CD4-positive, alpha-beta T cell (primary cell): ENCODE measurements at regions not wholly inside any gene's neighbourhood (a gene's known extent, or its start where the extent isn't known, plus 50 kb on each side); places are given as distances from the start of the nearest gene placed in this dataset.

Experiments used
- ATAC-seq: fragments of 200-7000 bp; cut with Tn5 transposase; one replicate; pipeline ENCODE4 v1.10.0; 2022; ENCODE audit warnings: mild to moderate bottlenecking; ENCODE audit not compliant: poor library complexity
- CTCF ChIA-PET: fragments of 350-600 bp; sonication (Branson Sonifier 250); formaldehyde crosslinking; loops from one replicate; lab custom pipeline; 2021; ENCODE audit warnings: antibody characterized with exemption, inconsistent platforms; lab: Charles Lee
- POLR2A ChIA-PET: fragments of 350-600 bp; sonication (Branson Sonifier 250); formaldehyde crosslinking; loops from one replicate; lab custom pipeline; 2021; ENCODE audit warnings: antibody characterized with exemption, inconsistent platforms; lab: Charles Lee
- DNase-seq, 14 experiments: peaks; one replicate each; pipeline ENCODE4 v3.0.0-alpha.2; 2013 to 2020; ENCODE audit warnings: mixed read lengths in 2 of 14
- H3K27ac ChIP-seq, 2 donors: one replicate each; pipeline versions ENCODE4 v1.5.1 to v1.7.0; 2013; ENCODE audit warnings: low read length in 2 of 2, low read depth in 1 of 2, mild to moderate bottlenecking in 1 of 2
- H3K27me3 ChIP-seq, 2 experiments: 1 replicate in 1 of 2; 2 replicates in 1 of 2; pipeline versions ENCODE4 v1.6.1 to v1.7.0; 2013; ENCODE audit warnings: low read length in 2 of 2, control low read depth in 1 of 2, mild to moderate bottlenecking in 1 of 2, moderate library complexity in 1 of 2; ENCODE audit not compliant: insufficient read depth in 2 of 2, control insufficient read depth in 1 of 2
- H3K36me3 ChIP-seq: one replicate; pipeline ENCODE4 v1.6.1; 2013; ENCODE audit warnings: low read length, control low read depth; ENCODE audit not compliant: insufficient read depth
- H3K4me1 ChIP-seq: one replicate; pipeline ENCODE4 v1.6.1; 2013; ENCODE audit warnings: low read length, control low read depth; ENCODE audit not compliant: insufficient read depth
- H3K4me3 ChIP-seq: one replicate; pipeline ENCODE4 v1.5.1; 2013; ENCODE audit warnings: mild to moderate bottlenecking, low read length, moderate library complexity
- H3K9me3 ChIP-seq, 2 experiments: 1 replicate in 1 of 2; 2 replicates in 1 of 2; pipeline versions ENCODE4 v1.6.1 to v1.7.0; 2013; ENCODE audit warnings: low read length in 2 of 2, mild to moderate bottlenecking in 2 of 2, control low read depth in 1 of 2, moderate library complexity in 1 of 2; ENCODE audit not compliant: control insufficient read depth in 1 of 2, insufficient read depth in 1 of 2
- H3K27ac Mint-ChIP-seq: one replicate; pipeline ENCODE4 v1.8.0; 2020; ENCODE audit warnings: mixed read lengths
- H3K27me3 Mint-ChIP-seq: one replicate; pipeline ENCODE4 v1.8.0; 2021; ENCODE audit warnings: mixed read lengths
- H3K36me3 Mint-ChIP-seq: one replicate; pipeline ENCODE4 v1.8.0; 2021; ENCODE audit warnings: low read depth, mixed read lengths
- H3K4me1 Mint-ChIP-seq: one replicate; pipeline ENCODE4 v1.8.0; 2021; ENCODE audit warnings: low read depth, mixed read lengths
- H3K4me3 Mint-ChIP-seq: one replicate; pipeline ENCODE4 v1.8.0; 2020; ENCODE audit warnings: mild to moderate bottlenecking, mixed read lengths
- H3K9me3 Mint-ChIP-seq: one replicate; pipeline ENCODE4 v1.8.0; 2020; ENCODE audit warnings: mixed read lengths
- CTCF ChIP-seq: fragments of 200-600 bp; IDR thresholded peaks from one replicate; pipeline ENCODE4 v1.8.0; 2022; ENCODE audit warnings: antibody characterized with exemption, mild to moderate bottlenecking
- intact Hi-C, 2 experiments: fragments of 100-400 bp; cut with DNase I in 1 of 2; cut with micrococcal nuclease in 1 of 2; formaldehyde crosslinking; loops; one replicate each; pipeline versions ENCODE4 v1.15.1 to v1.9.0; 2023 to 2025; cut with DNase I, micrococcal nuclease

DNA sequence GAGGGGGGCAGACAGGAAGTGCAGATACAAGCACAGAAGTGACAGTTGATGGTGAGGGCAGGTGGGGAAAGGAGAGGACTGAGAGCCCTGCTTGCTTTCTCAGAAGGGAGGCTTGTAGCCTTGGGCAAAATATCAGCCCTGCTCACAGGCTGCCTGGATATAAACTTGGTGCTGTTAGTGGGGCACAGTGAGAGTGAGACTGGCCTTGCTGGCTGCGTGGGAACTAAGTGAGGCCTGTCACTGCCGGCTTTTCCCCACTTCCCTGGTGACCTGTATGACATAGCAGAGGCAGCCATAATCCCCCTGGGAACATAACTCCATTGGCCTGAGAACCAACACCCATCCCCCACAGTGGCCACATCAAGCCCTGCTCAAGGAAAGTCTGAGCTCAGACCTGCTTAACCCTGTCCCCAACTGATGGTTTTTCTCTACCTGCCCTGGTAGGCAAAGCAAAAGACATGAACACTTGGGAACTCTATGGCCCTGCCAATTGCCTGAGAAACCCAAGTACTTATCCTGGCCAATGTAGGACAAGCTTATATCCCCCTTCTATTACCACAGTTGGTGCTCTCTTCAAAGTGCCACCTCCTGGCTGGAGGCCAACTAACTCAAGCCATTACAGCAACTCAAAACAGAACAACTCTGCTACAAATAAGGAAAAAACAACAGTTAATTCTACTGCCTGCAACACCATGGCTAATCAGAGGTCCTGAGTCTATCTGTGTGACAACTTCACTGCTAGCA is 472.7 kb downstream of the PLPP3 start:
- TF ChIP-seq CTCF = no peak
- no peaks in the 10 kb centered on the region for H3K4me1 Mint-ChIP-seq
- intact Hi-C loops = no loop called here
- Histone ChIP-seq H3K36me3 (no peaks in the 10 kb centered on the region), H3K4me1 (no peaks in the 10 kb centered on the region), H3K27ac (no peak overlapping the region), H3K9me3 (peaks cover 0 to 7% of the 10 kb centered on the region in 2 experiments), H3K4me3 (no peak overlapping the region), H3K27me3 (no peaks in the 10 kb centered on the region)
- DNase-seq (no peak), ATAC-seq (no peak)
- POLR2A ChIA-PET = no interaction called here
- H3K36me3 Mint-ChIP-seq = no peaks in the 10 kb centered on the region
- H3K4me3 Mint-ChIP-seq = no peak overlapping the region
- H3K27me3 Mint-ChIP-seq = no peaks in the 10 kb centered on the region
- CTCF ChIA-PET = no interaction called here
- peaks cover 15% of the 10 kb centered on the region for H3K9me3 Mint-ChIP-seq
- H3K27ac Mint-ChIP-seq = no peak overlapping the region

GRCh38 chr1:56105397-56105796 is 474.0 kb downstream of the PLPP3 start:
- ATAC-seq = no peak
- H3K4me3 Mint-ChIP-seq = no peak overlapping the region
- TF ChIP-seq CTCF = no peak
- H3K27me3 ChIP-seq = no peaks in the 10 kb centered on the region
- H3K36me3 Mint-ChIP-seq = no peaks in the 10 kb centered on the region
- peaks cover 0 to 7% of the 10 kb centered on the region in 2 experiments for H3K9me3 ChIP-seq
- no peaks in the 10 kb centered on the region for H3K4me1 ChIP-seq
- H3K4me1 Mint-ChIP-seq = no peaks in the 10 kb centered on the region
- intact Hi-C loops = no loop called here
- no peak overlapping the region for H3K27ac Mint-ChIP-seq
- no peak overlapping the region for H3K4me3 ChIP-seq
- ChIA-PET POLR2A (no interaction called here), CTCF (no interaction called here)
- H3K27me3 Mint-ChIP-seq = no peaks in the 10 kb centered on the region
- peaks cover 15% of the 10 kb centered on the region for H3K9me3 Mint-ChIP-seq
- DNase-seq = no peak
- H3K36me3 ChIP-seq = no peaks in the 10 kb centered on the region
- H3K27ac ChIP-seq = no peak overlapping the region

DNA sequence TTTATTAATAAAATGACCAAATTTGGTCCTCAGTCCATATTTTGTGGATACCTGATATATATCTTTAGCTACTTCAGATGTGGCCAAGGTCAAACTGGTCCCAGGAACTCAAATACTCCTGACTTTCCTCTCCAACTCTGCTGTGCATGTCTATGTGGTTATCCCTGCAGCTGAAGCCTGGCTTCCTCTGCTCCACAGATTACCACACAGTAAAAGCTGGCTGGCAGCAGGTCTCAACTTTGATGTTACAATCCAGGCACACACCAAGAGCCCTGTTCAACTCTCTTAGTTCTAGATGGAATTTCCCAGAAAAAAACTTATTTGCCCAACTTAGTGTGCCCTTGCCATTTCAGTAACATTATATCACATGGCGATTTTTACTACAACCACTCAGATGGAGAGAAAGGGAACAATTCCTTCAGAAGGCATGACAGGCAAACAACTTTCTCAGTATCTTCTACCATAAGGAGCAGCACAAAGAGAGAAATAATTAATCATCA is 479.5 kb downstream of the PLPP3 start:
- Histone ChIP-seq H3K4me1 (no peaks in the 10 kb centered on the region), H3K36me3 (no peaks in the 10 kb centered on the region), H3K9me3 (no peaks in the 10 kb centered on the region), H3K4me3 (no peak overlapping the region), H3K27me3 (no peaks in the 10 kb centered on the region), H3K27ac (no peak overlapping the region)
- Mint-ChIP-seq H3K27me3 (no peaks in the 10 kb centered on the region), H3K9me3 (peaks cover 10% of the 10 kb centered on the region), H3K36me3 (no peaks in the 10 kb centered on the region), H3K4me3 (no peak overlapping the region), H3K4me1 (no peaks in the 10 kb centered on the region), H3K27ac (no peak overlapping the region)
- ATAC-seq (no peak), DNase-seq (no peak)
- intact Hi-C loops = no loop called here
- ChIA-PET POLR2A (no interaction called here), CTCF (no interaction called here)
- no peak for TF ChIP-seq CTCF
